SJCRH30 (cell line): ENCODE measurements at regions not wholly inside any gene's neighbourhood (a gene's known extent, or its start where the extent isn't known, plus 50 kb on each side); places are given as distances from the start of the nearest gene placed in this dataset.
"Not testable (repeated sequence)": the region's sequence is repeated elsewhere in the genome, so short reads cannot be mapped to it uniquely, and the experiment has no call there.

Source experiments
- DNase-seq, 2 experiments: peaks; one replicate each; pipeline ENCODE4 v3.0.0-alpha.2; 2015 to 2020
- H3K27ac ChIP-seq: fragments of 250-450 bp; sonication (Bioruptor Pico); 2 replicates; pipeline ENCODE4 v1.5.1; 2020; ENCODE audit warnings: mild to moderate bottlenecking, moderate library complexity
- H3K27me3 ChIP-seq: fragments of 250-450 bp; sonication (Bioruptor Pico); 2 replicates; pipeline ENCODE4 v1.5.1; 2020; ENCODE audit warnings: mild to moderate bottlenecking, moderate library complexity
- H3K36me3 ChIP-seq: fragments of 250-450 bp; sonication (Bioruptor Pico); 2 replicates; pipeline ENCODE4 v1.5.1; 2020; ENCODE audit warnings: mild to moderate bottlenecking, moderate library complexity
- H3K4me1 ChIP-seq: fragments of 250-450 bp; sonication (Bioruptor Pico); 2 replicates; pipeline ENCODE4 v1.5.1; 2020; ENCODE audit warnings: mild to moderate bottlenecking, moderate library complexity
- H3K4me3 ChIP-seq: fragments of 250-450 bp; sonication (Bioruptor Pico); 2 replicates; pipeline ENCODE4 v1.5.1; 2020; ENCODE audit warnings: mild to moderate bottlenecking, moderate library complexity
- H3K9me3 ChIP-seq: fragments of 250-450 bp; sonication (Bioruptor Pico); replicated peaks from 2 replicates; pipeline ENCODE4 v1.5.1; 2020; ENCODE audit warnings: mild to moderate bottlenecking, moderate library complexity

GRCh38 chrX:142804085-142804484 is 221.6 kb upstream of the SPANXN4 start:
- Histone ChIP-seq H3K9me3 (no peaks in the 10 kb centered on the region), H3K36me3 (no peaks in the 10 kb centered on the region), H3K27me3 (no peaks in the 10 kb centered on the region), H3K4me3 (no peak overlapping the region), H3K27ac (no peak overlapping the region), H3K4me1 (no peaks in the 10 kb centered on the region)
- peak; percentile 13 to 59 for DNase-seq

- H3K9me3 ChIP-seq = no peaks in the 10 kb centered on the region
- no peak for DNase-seq
- no peak overlapping the region for H3K27ac ChIP-seq
- H3K4me1 ChIP-seq = no peaks in the 10 kb centered on the region
- no peaks in the 10 kb centered on the region for H3K27me3 ChIP-seq
- no peak overlapping the region for H3K4me3 ChIP-seq
- no peaks in the 10 kb centered on the region for H3K36me3 ChIP-seq
These were observed 206.3 kb upstream of the SPANXN4 start for GRCh38 chrX:142819461-142819860.

- Histone ChIP-seq H3K9me3 (no peaks in the 10 kb centered on the region), H3K36me3 (no peaks in the 10 kb centered on the region), H3K4me3 (no peak overlapping the region), H3K4me1 (no peaks in the 10 kb centered on the region), H3K27me3 (no peaks in the 10 kb centered on the region), H3K27ac (no peak overlapping the region)
- no peak for DNase-seq
These were observed 197.6 kb upstream of the SPANXN4 start for GRCh38 chrX:142828129-142828528.

- Histone ChIP-seq H3K27ac (no peak overlapping the region), H3K4me1 (no peaks in the 10 kb centered on the region), H3K36me3 (no peaks in the 10 kb centered on the region), H3K27me3 (no peaks in the 10 kb centered on the region), H3K9me3 (no peaks in the 10 kb centered on the region), H3K4me3 (no peak overlapping the region)
- DNase-seq = no peak
These were observed 193.7 kb upstream of the SPANXN4 start for GRCh38 chrX:142831961-142832530.

GRCh38 chrX:142854970-142855369 is 170.8 kb upstream of the SPANXN4 start:
- Histone ChIP-seq H3K4me1 (no peaks in the 10 kb centered on the region), H3K27me3 (no peaks in the 10 kb centered on the region), H3K9me3 (no peaks in the 10 kb centered on the region), H3K36me3 (no peaks in the 10 kb centered on the region), H3K4me3 (no peak overlapping the region), H3K27ac (no peak overlapping the region)
- DNase-seq = no peak

- Histone ChIP-seq H3K4me1 (no peaks in the 10 kb centered on the region), H3K9me3 (no peaks in the 10 kb centered on the region), H3K27me3 (no peaks in the 10 kb centered on the region), H3K27ac (no peak overlapping the region), H3K36me3 (no peaks in the 10 kb centered on the region), H3K4me3 (no peak overlapping the region)
- DNase-seq = no peak
These were observed 164.8 kb upstream of the SPANXN4 start for GRCh38 chrX:142860944-142861343.

GRCh38 chrX:142861557-142861956 is 164.2 kb upstream of the SPANXN4 start:
- no peaks in the 10 kb centered on the region for H3K27me3 ChIP-seq
- no peaks in the 10 kb centered on the region for H3K9me3 ChIP-seq
- DNase-seq = no peak
- H3K4me1 ChIP-seq = no peaks in the 10 kb centered on the region
- no peak overlapping the region for H3K4me3 ChIP-seq
- H3K36me3 ChIP-seq = no peaks in the 10 kb centered on the region
- no peak overlapping the region for H3K27ac ChIP-seq

- H3K9me3 ChIP-seq, DNase-seq, H3K27me3 ChIP-seq, H3K36me3 ChIP-seq, H3K27ac ChIP-seq, H3K4me1 ChIP-seq, H3K4me3 ChIP-seq: not testable (repeated sequence)
These were observed 159.5 kb upstream of the SPANXN4 start for GRCh38 chrX:142866247-142866646.

- Histone ChIP-seq H3K27ac (no peak overlapping the region), H3K4me3 (no peak overlapping the region), H3K9me3 (no peaks in the 10 kb centered on the region), H3K27me3 (no peaks in the 10 kb centered on the region), H3K36me3 (no peaks in the 10 kb centered on the region), H3K4me1 (no peaks in the 10 kb centered on the region)
- no peak for DNase-seq
These were observed 152.5 kb upstream of the SPANXN4 start for GRCh38 chrX:142873214-142873613.

GRCh38 chrX:142884881-142885280 is 140.8 kb upstream of the SPANXN4 start:
- no peak for DNase-seq
- no peak overlapping the region for H3K4me3 ChIP-seq
- no peaks in the 10 kb centered on the region for H3K4me1 ChIP-seq
- no peaks in the 10 kb centered on the region for H3K9me3 ChIP-seq
- H3K27ac ChIP-seq = no peak overlapping the region
- no peaks in the 10 kb centered on the region for H3K36me3 ChIP-seq
- no peaks in the 10 kb centered on the region for H3K27me3 ChIP-seq

GRCh38 chrX:142891046-142891445 is 134.7 kb upstream of the SPANXN4 start:
- H3K36me3 ChIP-seq = no peaks in the 10 kb centered on the region

GRCh38 chrX:142898164-142898563 is 127.6 kb upstream of the SPANXN4 start:
- Histone ChIP-seq H3K36me3 (no peaks in the 10 kb centered on the region), H3K27me3 (no peaks in the 10 kb centered on the region), H3K9me3 (no peaks in the 10 kb centered on the region), H3K27ac (no peak overlapping the region), H3K4me3 (no peak overlapping the region), H3K4me1 (no peaks in the 10 kb centered on the region)
- DNase-seq = no peak

More at GRCh38 chrX:142891046-142891445, 134.7 kb upstream of the SPANXN4 start:
- Histone ChIP-seq H3K27ac (no peak overlapping the region), H3K27me3 (no peaks in the 10 kb centered on the region), H3K4me3 (no peak overlapping the region), H3K9me3 (no peaks in the 10 kb centered on the region), H3K4me1 (no peaks in the 10 kb centered on the region)
- no peak for DNase-seq

GRCh38 chrX:142923201-142923600 is 102.5 kb upstream of the SPANXN4 start:
- no peaks in the 10 kb centered on the region for H3K36me3 ChIP-seq

GRCh38 chrX:142938793-142939192 is 86.9 kb upstream of the SPANXN4 start:
- no peak for DNase-seq
- no peaks in the 10 kb centered on the region for H3K9me3 ChIP-seq
- H3K4me1 ChIP-seq = no peaks in the 10 kb centered on the region
- H3K36me3 ChIP-seq = no peaks in the 10 kb centered on the region
- H3K4me3 ChIP-seq = no peak overlapping the region
- no peak overlapping the region for H3K27ac ChIP-seq
- no peaks in the 10 kb centered on the region for H3K27me3 ChIP-seq

More at GRCh38 chrX:142923201-142923600, 102.5 kb upstream of the SPANXN4 start:
- Histone ChIP-seq H3K4me1 (no peaks in the 10 kb centered on the region), H3K4me3 (no peak overlapping the region), H3K27me3 (no peaks in the 10 kb centered on the region), H3K9me3 (no peaks in the 10 kb centered on the region), H3K27ac (no peak overlapping the region)
- no peak for DNase-seq

GRCh38 chrX:142972147-142972809 is 53.5 kb upstream of the SPANXN4 start:
- H3K4me3 ChIP-seq, DNase-seq, H3K36me3 ChIP-seq, H3K27me3 ChIP-seq, H3K4me1 ChIP-seq, H3K27ac ChIP-seq, H3K9me3 ChIP-seq: not testable (repeated sequence)
